Tibial nerve (tissue), 4 donors: ENCODE measurements at regions not wholly inside any gene's neighbourhood (a gene's known extent, or its start where the extent isn't known, plus 50 kb on each side); places are given as distances from the start of the nearest gene placed in this dataset.

ENCODE experiments used
- DNase-seq, 2 donors: peaks; one replicate each; pipeline ENCODE4 v3.0.0-alpha.2; 2019; ENCODE audit warnings: low spot score in 2 of 2
- H3K27ac ChIP-seq, 4 donors: fragments of 200-600 bp; sonication (generic) in 3 of 4; one replicate each; pipeline ENCODE4 v1.5.1; 2017 to 2019; ENCODE audit warnings: mild to moderate bottlenecking in 1 of 4
- H3K27me3 ChIP-seq, 2 donors: fragments of 200-600 bp; sonication (generic) in 1 of 2; one replicate each; pipeline versions ENCODE4 v1.5.1 to v1.6.0; 2017 to 2019
- H3K36me3 ChIP-seq, 3 donors: fragments of 200-600 bp; sonication (generic); one replicate each; pipeline ENCODE4 v1.5.1; 2018 to 2019
- H3K4me1 ChIP-seq, 4 donors: fragments of 200-600 bp; sonication (generic) in 3 of 4; one replicate each; pipeline ENCODE4 v1.5.1; 2017 to 2019
- H3K4me3 ChIP-seq, 4 donors: fragments of 200-600 bp; sonication (generic) in 3 of 4; one replicate each; pipeline ENCODE4 v1.5.1; 2017 to 2019; ENCODE audit warnings: mild to moderate bottlenecking in 1 of 4, moderate library complexity in 1 of 4
- H3K9me3 ChIP-seq, 4 donors: fragments of 200-600 bp; sonication (generic) in 3 of 4; one replicate each; pipeline ENCODE4 v1.5.1; 2017 to 2019
- CTCF ChIP-seq, 5 experiments: fragments of 200-600 bp in 3 of 5; fragments of 450-650 bp in 2 of 5; sonication (generic) in 3 of 5; IDR thresholded peaks; one replicate each; pipeline ENCODE4 v1.5.1; 2016 to 2019; ENCODE audit warnings: antibody characterized with exemption in 5 of 5, mild to moderate bottlenecking in 3 of 5, moderate library complexity in 2 of 5
- EP300 ChIP-seq, 2 donors: sonication (generic); formaldehyde crosslinking; IDR thresholded peaks; one replicate each; pipeline ENCODE4 v1.6.1; 2017; ENCODE audit warnings: antibody characterized with exemption in 2 of 2, mild to moderate bottlenecking in 1 of 2
- POLR2A ChIP-seq, 2 donors: fragments of 450-650 bp; IDR thresholded peaks; one replicate each; pipeline ENCODE4 v1.6.1; 2017; ENCODE audit warnings: antibody characterized with exemption in 2 of 2, mild to moderate bottlenecking in 2 of 2, moderate library complexity in 2 of 2
- WGBS, 2 donors: methylation state at CpG; one replicate each; pipeline ENCODE4 v1.1.5; 2018; 5-methylcytosine and 5-hydroxymethylcytosine counted together

GRCh38 chr1:79369091-79369490 is 362.6 kb upstream of the ADGRL4 start:
- H3K9me3 ChIP-seq = no peaks in the 10 kb centered on the region
- no peak for TF ChIP-seq EP300 (IDR thresholded peaks at IDR 0.05)
- TF ChIP-seq CTCF (IDR thresholded peaks at IDR 0.05) = no peak
- no peak for TF ChIP-seq POLR2A (IDR thresholded peaks at IDR 0.05)
- DNase-seq = no peak
- 83% methylated on average over 3 of the region's 3 CpGs for WGBS, 2 donors
- no peaks in the 10 kb centered on the region for H3K27me3 ChIP-seq
- H3K27ac ChIP-seq = no peak overlapping the region
- H3K36me3 ChIP-seq = no peaks in the 10 kb centered on the region
- H3K4me1 ChIP-seq = peaks cover 0 to under 1% (median 0%) of the 10 kb centered on the region in 4 donors
- no peak overlapping the region for H3K4me3 ChIP-seq

- H3K27ac ChIP-seq = no peak overlapping the region
- no peaks in the 10 kb centered on the region for H3K4me1 ChIP-seq
- WGBS, 2 donors = 63 to 77% methylated on average over 1 of the region's 1 CpG
- no peak for DNase-seq
- TF ChIP-seq POLR2A (IDR thresholded peaks at IDR 0.05) (no peak), EP300 (IDR thresholded peaks at IDR 0.05) (no peak), CTCF (IDR thresholded peaks at IDR 0.05) (no peak)
- H3K4me3 ChIP-seq = no peak overlapping the region
- no peaks in the 10 kb centered on the region for H3K27me3 ChIP-seq
- H3K9me3 ChIP-seq = no peaks in the 10 kb centered on the region
- H3K36me3 ChIP-seq = no peaks in the 10 kb centered on the region
Measured at GRCh38 chr1:79364896-79365295, 358.4 kb upstream of the ADGRL4 start.

GRCh38 chr1:79363430-79363829 is 356.9 kb upstream of the ADGRL4 start:
- Histone ChIP-seq H3K27ac (no peak overlapping the region), H3K36me3 (no peaks in the 10 kb centered on the region), H3K27me3 (no peaks in the 10 kb centered on the region), H3K4me3 (no peak overlapping the region), H3K9me3 (no peaks in the 10 kb centered on the region), H3K4me1 (no peaks in the 10 kb centered on the region)
- no peak for DNase-seq
- TF ChIP-seq EP300 (IDR thresholded peaks at IDR 0.05) (no peak), POLR2A (IDR thresholded peaks at IDR 0.05) (no peak), CTCF (IDR thresholded peaks at IDR 0.05) (no peak)

GRCh38 chr1:79362470-79362869 is 355.9 kb upstream of the ADGRL4 start:
- TF ChIP-seq CTCF (IDR thresholded peaks at IDR 0.05) = no peak
- no peak for TF ChIP-seq EP300 (IDR thresholded peaks at IDR 0.05)
- no peak for TF ChIP-seq POLR2A (IDR thresholded peaks at IDR 0.05)
- no peaks in the 10 kb centered on the region for H3K9me3 ChIP-seq
- 89 to 92% methylated on average over 3 of the region's 3 CpGs for WGBS, 2 donors

GRCh38 chr1:79355090-79355489 is 348.6 kb upstream of the ADGRL4 start:
- H3K27me3 ChIP-seq = no peaks in the 10 kb centered on the region
- H3K36me3 ChIP-seq = no peaks in the 10 kb centered on the region
- 64 to 71% methylated on average over 4 of the region's 4 CpGs for WGBS, 2 donors
- no peak overlapping the region for H3K27ac ChIP-seq
- TF ChIP-seq EP300 (IDR thresholded peaks at IDR 0.05) (no peak), CTCF (IDR thresholded peaks at IDR 0.05) (no peak), POLR2A (IDR thresholded peaks at IDR 0.05) (no peak)
- H3K9me3 ChIP-seq = no peaks in the 10 kb centered on the region
- DNase-seq = no peak
- H3K4me1 ChIP-seq = no peaks in the 10 kb centered on the region
- no peak overlapping the region for H3K4me3 ChIP-seq

More at GRCh38 chr1:79362470-79362869, 355.9 kb upstream of the ADGRL4 start:
- Histone ChIP-seq H3K27me3 (no peaks in the 10 kb centered on the region), H3K4me3 (no peak overlapping the region), H3K27ac (no peak overlapping the region), H3K4me1 (no peaks in the 10 kb centered on the region), H3K36me3 (no peaks in the 10 kb centered on the region)
- DNase-seq = no peak
